CD14-positive monocyte (primary cell): ENCODE measurements at regions not wholly inside any gene's neighbourhood (a gene's known extent, or its start where the extent isn't known, plus 50 kb on each side); places are given as distances from the start of the nearest gene placed in this dataset.

Source experiments
- DNase-seq, 3 donors: peaks; one replicate each; pipeline ENCODE4 v3.0.0-alpha.2; 2011 to 2022
- H2AFZ ChIP-seq: 2 replicates; pipeline ENCODE4 v1.6.0; 2012; ENCODE audit warnings: mild to moderate bottlenecking, low read depth, low read length, inconsistent platforms; ENCODE audit not compliant: insufficient read depth, poor library complexity, severe bottlenecking
- H3K27ac ChIP-seq, 2 donors: 1 replicate in 1 of 2; 2 replicates in 1 of 2; pipeline ENCODE4 v1.5.1; 2012 to 2013; ENCODE audit warnings: low read length in 2 of 2, control low read depth in 1 of 2, inconsistent platforms in 1 of 2, low read depth in 1 of 2, mild to moderate bottlenecking in 1 of 2
- H3K27me3 ChIP-seq, 2 donors: one replicate each; pipeline versions ENCODE4 v1.6.0 to v1.6.1; 2011 to 2013; ENCODE audit warnings: low read length in 2 of 2; ENCODE audit not compliant: control insufficient read depth in 2 of 2, insufficient read depth in 2 of 2
- H3K36me3 ChIP-seq, 2 donors: replicated peaks in 1 of 2; 1 replicate in 1 of 2; 2 replicates in 1 of 2; pipeline versions ENCODE4 v1.5.1 to v1.6.1; 2012 to 2013; ENCODE audit warnings: low read length in 2 of 2, control low read depth in 1 of 2, inconsistent platforms in 1 of 2, mild to moderate bottlenecking in 1 of 2; ENCODE audit not compliant: insufficient read depth in 2 of 2, control insufficient read depth in 1 of 2
- H3K4me1 ChIP-seq, 2 donors: 1 replicate in 1 of 2; 2 replicates in 1 of 2; pipeline versions ENCODE4 v1.5.1 to v1.6.1; 2012 to 2013; ENCODE audit warnings: low read length in 2 of 2, control low read depth in 1 of 2, inconsistent platforms in 1 of 2, mild to moderate bottlenecking in 1 of 2, moderate library complexity in 1 of 2; ENCODE audit not compliant: insufficient read depth in 2 of 2, control insufficient read depth in 1 of 2
- H3K4me2 ChIP-seq: replicated peaks from 2 replicates; pipeline ENCODE3; 2012; ENCODE audit warnings: low read length, moderate library complexity, mild to moderate bottlenecking; ENCODE audit not compliant: poor library complexity, severe bottlenecking; ENCODE audit errors: extremely low read depth
- H3K4me3 ChIP-seq, 3 experiments: fragments of 200-600 bp in 1 of 3; sonication (generic) in 1 of 3; replicated peaks in 1 of 3; 1 replicate in 2 of 3; 2 replicates in 1 of 3; pipeline ENCODE4 v1.5.1; 2011 to 2013; ENCODE audit warnings: low read length in 3 of 3, mild to moderate bottlenecking in 3 of 3, control low read depth in 2 of 3, low read depth in 2 of 3, inconsistent platforms in 1 of 3, moderate library complexity in 1 of 3
- H3K79me2 ChIP-seq: 2 replicates; pipeline ENCODE4 v1.6.0; 2012; ENCODE audit warnings: mild to moderate bottlenecking, control low read depth, inconsistent platforms, low read length, moderate library complexity; ENCODE audit not compliant: insufficient read depth
- H3K9ac ChIP-seq: 2 replicates; pipeline ENCODE4 v1.6.0; 2017; ENCODE audit warnings: low read length, mild to moderate bottlenecking; ENCODE audit not compliant: insufficient read depth, poor library complexity, severe bottlenecking
- H3K9me3 ChIP-seq, 2 donors: replicated peaks in 1 of 2; 1 replicate in 1 of 2; 2 replicates in 1 of 2; pipeline versions ENCODE4 v1.5.1 to v1.6.1; 2012 to 2013; ENCODE audit warnings: low read length in 2 of 2, control low read depth in 1 of 2; ENCODE audit not compliant: control insufficient read depth in 1 of 2, insufficient read depth in 1 of 2
- H4K20me1 ChIP-seq: 2 replicates; pipeline ENCODE4 v1.6.0; 2012; ENCODE audit warnings: mild to moderate bottlenecking, low read length, control low read depth, moderate library complexity; ENCODE audit not compliant: insufficient read depth
- H3K27ac Mint-ChIP-seq, 7 donors: one replicate each; pipeline ENCODE4 v1.8.0; 2020; ENCODE audit warnings: mild to moderate bottlenecking in 7 of 7, mixed read lengths in 7 of 7, moderate library complexity in 6 of 7, inconsistent platforms in 2 of 7
- H3K27me3 Mint-ChIP-seq, 3 donors: one replicate each; pipeline ENCODE4 v1.8.0; 2021 to 2022; ENCODE audit warnings: low read depth in 3 of 3, mild to moderate bottlenecking in 3 of 3, mixed read lengths in 3 of 3, moderate library complexity in 3 of 3, inconsistent platforms in 1 of 3
- H3K36me3 Mint-ChIP-seq, 2 donors: one replicate each; pipeline ENCODE4 v1.8.0; 2020; ENCODE audit warnings: mixed read lengths in 2 of 2, inconsistent platforms in 1 of 2, mild to moderate bottlenecking in 1 of 2
- H3K4me1 Mint-ChIP-seq: one replicate; pipeline ENCODE4 v1.8.0; 2020; ENCODE audit warnings: mild to moderate bottlenecking, mixed read lengths
- H3K4me3 Mint-ChIP-seq, 2 donors: one replicate each; pipeline ENCODE4 v1.8.0; 2020; ENCODE audit warnings: mild to moderate bottlenecking in 2 of 2, mixed read lengths in 2 of 2, moderate library complexity in 1 of 2
- H3K9me3 Mint-ChIP-seq, 7 donors: one replicate each; pipeline ENCODE4 v1.8.0; 2020 to 2022; ENCODE audit warnings: mixed read lengths in 7 of 7, mild to moderate bottlenecking in 6 of 7, moderate library complexity in 6 of 7, inconsistent platforms in 2 of 7
- CTCF ChIP-seq: fragments of 200-600 bp; IDR thresholded peaks from one replicate; pipeline ENCODE4 v1.8.0; 2022; ENCODE audit warnings: antibody characterized with exemption, mild to moderate bottlenecking
- WGBS: methylation state at CpG from one replicate; pipeline ENCODE4 v1.1.5; 2013; ENCODE audit warnings: missing lambda C conversion rate; ENCODE audit not compliant: insufficient coverage; 5-methylcytosine and 5-hydroxymethylcytosine counted together
- intact Hi-C, 2 donors: fragments of 100-400 bp; cut with micrococcal nuclease; formaldehyde crosslinking; loops; one replicate each; pipeline versions ENCODE4 v1.15.0 to v1.15.1; 2023

GRCh38 chr3:86481636-86482035 is 509.3 kb downstream of the VGLL3 start:
- Histone ChIP-seq H3K4me2 (no peak overlapping the region), H3K4me3 (no peak overlapping the region), H4K20me1 (no peaks in the 10 kb centered on the region), H3K9ac (no peak overlapping the region), H3K9me3 (peaks cover 11 to 12% of the 10 kb centered on the region in 2 donors), H3K27me3 (no peaks in the 10 kb centered on the region), H2AFZ (no peak overlapping the region), H3K4me1 (no peaks in the 10 kb centered on the region), H3K27ac (no peak overlapping the region), H3K79me2 (no peaks in the 10 kb centered on the region), H3K36me3 (no peaks in the 10 kb centered on the region)
- no peak for TF ChIP-seq CTCF
- 80% methylated on average over 1 of the region's 1 CpG for WGBS
- no peak overlapping the region for H3K27ac Mint-ChIP-seq
- H3K4me1 Mint-ChIP-seq, result no peaks in the 10 kb centered on the region
- intact Hi-C loops, result no loop called here
- H3K27me3 Mint-ChIP-seq, result no peaks in the 10 kb centered on the region
- no peaks in the 10 kb centered on the region for H3K36me3 Mint-ChIP-seq
- DNase-seq, result no peak
- H3K4me3 Mint-ChIP-seq, result no peak overlapping the region
- H3K9me3 Mint-ChIP-seq, result peaks cover 0 to 17% (median 2%) of the 10 kb centered on the region in 7 donors

GRCh38 chr3:86481031-86481430 is 509.9 kb downstream of the VGLL3 start:
- DNase-seq, result no peak
- Histone ChIP-seq H3K4me1 (no peaks in the 10 kb centered on the region), H4K20me1 (no peaks in the 10 kb centered on the region), H3K9me3 (peaks cover 11 to 12% of the 10 kb centered on the region in 2 donors), H3K9ac (no peak overlapping the region), H3K27ac (no peak overlapping the region), H3K79me2 (no peaks in the 10 kb centered on the region), H3K36me3 (no peaks in the 10 kb centered on the region), H2AFZ (no peak overlapping the region), H3K27me3 (no peaks in the 10 kb centered on the region), H3K4me3 (no peak overlapping the region), H3K4me2 (no peak overlapping the region)
- no peaks in the 10 kb centered on the region for H3K4me1 Mint-ChIP-seq
- no peak overlapping the region for H3K4me3 Mint-ChIP-seq
- H3K27ac Mint-ChIP-seq, result no peak overlapping the region
- TF ChIP-seq CTCF, result no peak
- H3K36me3 Mint-ChIP-seq, result no peaks in the 10 kb centered on the region
- H3K27me3 Mint-ChIP-seq, result no peaks in the 10 kb centered on the region
- intact Hi-C loops, result no loop called here
- H3K9me3 Mint-ChIP-seq, result peaks cover 0 to 17% (median 2%) of the 10 kb centered on the region in 7 donors
